PFSK-1 (cell line): ENCODE measurements at regions not wholly inside any gene's neighbourhood (a gene's known extent, or its start where the extent isn't known, plus 50 kb on each side); places are given as distances from the start of the nearest gene placed in this dataset.

Experiments used
- FOXP2 ChIP-seq: optimal IDR thresholded peaks from 2 replicates; pipeline ENCODE3; 2011; ENCODE audit warnings: borderline replicate concordance, control low read depth, inconsistent platforms; ENCODE audit not compliant: insufficient read depth; ENCODE audit errors: extremely low read length, extremely low read depth
- POLR2AphosphoS5 ChIP-seq: IDR thresholded peaks from 2 replicates; pipeline ENCODE4 v1.6.1; 2012; ENCODE audit warnings: low read depth, mild to moderate bottlenecking, control low read depth, low read length, moderate library complexity
- SIN3A ChIP-seq: IDR thresholded peaks from 2 replicates; pipeline ENCODE4 v1.6.1; 2012; ENCODE audit warnings: mild to moderate bottlenecking, low read length, moderate library complexity, borderline replicate concordance; ENCODE audit not compliant: insufficient read depth
- TAF1 ChIP-seq: IDR thresholded peaks from 2 replicates; pipeline ENCODE4 v1.6.1; 2012; ENCODE audit warnings: low read length, control low read depth, borderline replicate concordance; ENCODE audit not compliant: insufficient read depth
- TF ChIP-seq, protein P1 (sequence below), 2 experiments: IDR thresholded peaks; 2 replicates each; pipeline versions ENCODE4 v1.6.1 to v1.8.0; 2011 to 2012; ENCODE audit warnings: low read depth in 2 of 2, low read length in 2 of 2, control low read depth in 1 of 2, inconsistent platforms in 1 of 2, mild to moderate bottlenecking in 1 of 2, moderate library complexity in 1 of 2; ENCODE audit not compliant: insufficient read depth in 1 of 2

DNA sequence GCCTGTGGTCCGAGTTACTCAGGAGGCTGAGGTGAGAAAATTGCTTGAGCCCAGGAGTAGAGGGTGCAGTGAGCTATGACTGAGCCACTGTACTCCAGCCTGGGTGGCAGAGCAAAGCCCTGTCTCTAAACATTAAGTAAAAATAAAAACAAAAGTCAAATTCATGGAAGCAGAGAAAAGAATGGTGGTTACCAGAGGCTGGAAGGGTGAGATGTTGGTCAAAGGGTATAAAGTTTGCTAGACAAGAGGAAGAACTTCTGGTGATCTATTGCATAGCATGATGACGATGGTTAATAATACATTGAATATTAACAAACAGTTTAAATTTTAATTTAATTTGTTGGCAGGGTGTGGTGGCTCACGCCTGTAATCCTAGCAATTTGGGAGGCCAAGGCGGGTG lies 68.1 kb downstream of the CRPPA start:
- TF ChIP-seq, protein P1, sequence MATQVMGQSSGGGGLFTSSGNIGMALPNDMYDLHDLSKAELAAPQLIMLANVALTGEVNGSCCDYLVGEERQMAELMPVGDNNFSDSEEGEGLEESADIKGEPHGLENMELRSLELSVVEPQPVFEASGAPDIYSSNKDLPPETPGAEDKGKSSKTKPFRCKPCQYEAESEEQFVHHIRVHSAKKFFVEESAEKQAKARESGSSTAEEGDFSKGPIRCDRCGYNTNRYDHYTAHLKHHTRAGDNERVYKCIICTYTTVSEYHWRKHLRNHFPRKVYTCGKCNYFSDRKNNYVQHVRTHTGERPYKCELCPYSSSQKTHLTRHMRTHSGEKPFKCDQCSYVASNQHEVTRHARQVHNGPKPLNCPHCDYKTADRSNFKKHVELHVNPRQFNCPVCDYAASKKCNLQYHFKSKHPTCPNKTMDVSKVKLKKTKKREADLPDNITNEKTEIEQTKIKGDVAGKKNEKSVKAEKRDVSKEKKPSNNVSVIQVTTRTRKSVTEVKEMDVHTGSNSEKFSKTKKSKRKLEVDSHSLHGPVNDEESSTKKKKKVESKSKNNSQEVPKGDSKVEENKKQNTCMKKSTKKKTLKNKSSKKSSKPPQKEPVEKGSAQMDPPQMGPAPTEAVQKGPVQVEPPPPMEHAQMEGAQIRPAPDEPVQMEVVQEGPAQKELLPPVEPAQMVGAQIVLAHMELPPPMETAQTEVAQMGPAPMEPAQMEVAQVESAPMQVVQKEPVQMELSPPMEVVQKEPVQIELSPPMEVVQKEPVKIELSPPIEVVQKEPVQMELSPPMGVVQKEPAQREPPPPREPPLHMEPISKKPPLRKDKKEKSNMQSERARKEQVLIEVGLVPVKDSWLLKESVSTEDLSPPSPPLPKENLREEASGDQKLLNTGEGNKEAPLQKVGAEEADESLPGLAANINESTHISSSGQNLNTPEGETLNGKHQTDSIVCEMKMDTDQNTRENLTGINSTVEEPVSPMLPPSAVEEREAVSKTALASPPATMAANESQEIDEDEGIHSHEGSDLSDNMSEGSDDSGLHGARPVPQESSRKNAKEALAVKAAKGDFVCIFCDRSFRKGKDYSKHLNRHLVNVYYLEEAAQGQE (IDR thresholded peaks at IDR 0.05; ENCODE audit: insufficient read depth in 1 of 2, low read depth in 2 of 2, low read length in 2 of 2) = no peak
- TF ChIP-seq POLR2AphosphoS5 (no peak), TAF1 (no peak), SIN3A (no peak), FOXP2 (no peak)

DNA sequence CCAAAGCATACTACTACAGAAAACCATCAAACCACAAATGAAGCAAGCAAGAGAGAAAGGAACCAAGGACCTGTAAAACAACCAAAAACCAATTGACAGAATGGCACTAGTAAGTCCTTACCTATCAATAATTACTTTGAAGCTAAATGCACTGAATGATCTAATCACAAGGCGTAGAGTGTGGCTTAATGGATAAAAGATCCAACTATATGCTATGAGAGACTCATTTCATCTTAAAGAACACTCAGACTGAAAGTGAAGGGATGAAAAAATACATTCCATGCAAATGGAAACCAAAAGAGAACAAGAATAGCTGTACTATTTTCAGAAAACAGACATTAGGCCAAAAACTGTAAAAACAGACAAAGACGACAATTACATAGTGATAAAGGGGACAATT lies 70.7 kb downstream of the CRPPA start:
- TF ChIP-seq TAF1 (no peak), SIN3A (no peak), POLR2AphosphoS5 (no peak), FOXP2 (no peak)
- TF ChIP-seq, protein P1 (IDR thresholded peaks at IDR 0.05; ENCODE audit: insufficient read depth in 1 of 2, low read depth in 2 of 2, low read length in 2 of 2) = no peak

DNA sequence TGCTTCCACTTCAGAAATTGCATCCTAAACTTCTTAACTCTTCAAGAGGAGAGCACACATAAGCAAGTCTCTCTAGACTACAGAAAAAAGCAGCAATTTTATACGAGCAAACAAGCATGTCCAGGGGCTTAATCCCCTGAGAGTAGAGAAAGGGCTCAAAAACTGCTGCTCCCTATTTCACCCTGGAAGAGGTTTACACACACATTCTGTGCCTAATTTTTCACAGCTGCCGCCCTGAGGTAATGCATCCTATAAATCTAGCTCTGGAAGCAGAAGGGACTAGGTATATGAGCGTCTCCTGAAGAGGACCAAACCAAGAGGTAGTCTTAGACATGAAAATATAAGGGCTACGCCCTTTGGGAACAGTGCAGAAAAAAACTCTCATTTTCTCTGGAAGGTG lies 73.1 kb downstream of the CRPPA start:
- TF ChIP-seq, protein P1 (IDR thresholded peaks at IDR 0.05; ENCODE audit: insufficient read depth in 1 of 2, low read depth in 2 of 2, low read length in 2 of 2) = no peak
- TF ChIP-seq POLR2AphosphoS5 (no peak), TAF1 (no peak), SIN3A (no peak), FOXP2 (no peak)

DNA sequence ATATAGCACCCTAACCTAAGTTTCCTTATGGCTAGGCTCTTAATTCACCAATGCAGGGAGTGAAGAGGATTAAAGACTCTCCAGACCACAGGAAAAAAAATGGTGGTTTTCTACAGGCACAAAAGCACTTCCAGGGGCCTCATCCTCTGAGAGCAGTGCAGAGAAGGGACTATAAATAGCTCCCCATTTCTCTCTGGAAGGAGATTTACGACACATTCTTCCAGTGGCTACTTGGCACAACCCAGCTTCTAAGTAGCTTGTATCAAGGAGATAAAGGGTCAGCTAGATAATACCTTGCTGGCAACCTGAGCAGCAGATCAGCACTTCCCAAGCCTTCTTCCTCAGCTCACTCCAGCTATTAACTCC lies 73.5 kb downstream of the CRPPA start:
- TF ChIP-seq POLR2AphosphoS5 (no peak), FOXP2 (no peak), SIN3A (no peak), TAF1 (no peak)
- TF ChIP-seq, protein P1 (IDR thresholded peaks at IDR 0.05; ENCODE audit: insufficient read depth in 1 of 2, low read depth in 2 of 2, low read length in 2 of 2) = no peak

DNA sequence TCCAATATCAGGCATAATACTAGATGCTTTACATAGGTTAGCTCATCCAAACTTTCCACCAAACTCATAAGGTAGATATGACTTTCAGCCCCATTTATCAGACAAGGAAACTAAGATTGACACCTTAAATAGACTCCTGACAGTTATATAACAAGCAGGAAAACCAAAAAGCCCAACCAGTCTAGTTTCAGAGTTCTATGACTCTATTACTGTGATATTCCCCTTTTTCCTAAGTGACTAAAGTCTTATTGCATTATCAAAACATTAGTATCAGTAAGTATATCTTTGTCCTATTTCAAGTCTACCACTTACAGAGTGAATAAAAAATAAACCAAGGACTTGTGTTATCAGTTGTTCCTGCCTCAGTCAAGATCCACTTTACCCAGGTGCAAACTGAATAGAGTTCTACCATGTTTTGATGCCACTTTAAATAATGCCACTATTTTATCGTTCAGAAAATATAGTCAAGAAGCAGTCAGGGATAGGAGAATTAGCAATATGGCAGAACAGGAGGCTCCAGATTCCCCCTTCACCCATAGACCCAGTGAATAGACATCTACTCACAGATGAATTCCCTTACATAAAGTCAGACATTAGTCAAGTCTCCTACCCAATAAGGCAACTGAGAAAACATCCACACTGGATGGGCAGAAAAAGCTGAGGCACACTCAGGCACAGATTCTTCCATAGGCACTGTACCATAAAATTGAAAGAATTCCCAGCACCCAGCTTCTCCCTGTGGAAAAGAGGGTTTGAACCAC lies 74.1 kb downstream of the CRPPA start:
- no peak for TF ChIP-seq POLR2AphosphoS5
- TF ChIP-seq, protein P1 (IDR thresholded peaks at IDR 0.05; ENCODE audit: insufficient read depth in 1 of 2, low read depth in 2 of 2, low read length in 2 of 2) = no peak
